Smooth muscle cell (in vitro differentiated cells): ENCODE measurements at regions not wholly inside any gene's neighbourhood (a gene's known extent, or its start where the extent isn't known, plus 50 kb on each side); places are given as distances from the start of the nearest gene placed in this dataset.

Experiments used
- DNase-seq: peaks from one replicate; lab custom pipeline; 2025; ENCODE audit not compliant: unreplicated experiment; lab: John Stamatoyannopoulos, UW
- H2AFZ ChIP-seq: fragments of 200-600 bp; sonication (generic); 2 replicates; pipeline ENCODE4 v1.6.0; 2016; ENCODE audit warnings: antibody characterized with exemption, low read depth, mild to moderate bottlenecking
- H3F3A ChIP-seq: fragments of 200-600 bp; sonication (generic); 2 replicates; pipeline ENCODE4 v1.6.0; 2017; ENCODE audit warnings: antibody characterized with exemption, low read depth
- H3K27ac ChIP-seq: fragments of 200-600 bp; sonication (generic); 2 replicates; pipeline ENCODE4 v1.5.1; 2016; ENCODE audit warnings: low read depth, mild to moderate bottlenecking
- H3K27me3 ChIP-seq: fragments of 200-600 bp; sonication (generic); 2 replicates; pipeline ENCODE4 v1.6.1; 2016; ENCODE audit warnings: low read depth, mild to moderate bottlenecking
- H3K36me3 ChIP-seq: fragments of 200-600 bp; sonication (generic); 2 replicates; pipeline ENCODE4 v1.5.1; 2016; ENCODE audit warnings: low read depth
- H3K4me1 ChIP-seq: fragments of 200-600 bp; sonication (generic); 2 replicates; pipeline ENCODE4 v1.5.1; 2016; ENCODE audit warnings: low read depth
- H3K4me2 ChIP-seq: fragments of 200-600 bp; sonication (generic); 2 replicates; pipeline ENCODE4 v1.6.0; 2016; ENCODE audit warnings: mild to moderate bottlenecking
- H3K4me3 ChIP-seq: fragments of 200-600 bp; sonication (generic); 2 replicates; pipeline ENCODE4 v1.5.1; 2016; ENCODE audit warnings: mild to moderate bottlenecking
- H3K79me2 ChIP-seq: fragments of 200-600 bp; sonication (generic); 2 replicates; pipeline ENCODE4 v1.6.0; 2016; ENCODE audit warnings: low read depth, mild to moderate bottlenecking
- H3K9ac ChIP-seq: fragments of 200-600 bp; sonication (generic); 2 replicates; pipeline ENCODE4 v1.6.0; 2016; ENCODE audit warnings: low read depth
- H3K9me3 ChIP-seq: fragments of 200-600 bp; sonication (generic); replicated peaks from 2 replicates; pipeline ENCODE4 v1.5.1; 2016; ENCODE audit warnings: low read depth
- H4K20me1 ChIP-seq: fragments of 200-600 bp; sonication (generic); 2 replicates; pipeline ENCODE4 v1.6.0; 2016; ENCODE audit warnings: low read depth
- CTCF ChIP-seq: fragments of 200-600 bp; sonication (generic); IDR thresholded peaks from 2 replicates; pipeline ENCODE4 v1.5.1; 2017; ENCODE audit warnings: borderline replicate concordance, mild to moderate bottlenecking, antibody characterized with exemption; ENCODE audit not compliant: insufficient read depth, poor library complexity, severe bottlenecking
- WGBS: methylation state at CpG from one replicate; pipeline ENCODE4 v1.1.7; 2016; ENCODE audit warnings: low lambda C conversion rate; 5-methylcytosine and 5-hydroxymethylcytosine counted together

- Histone ChIP-seq H3K27ac (no peak overlapping the region), H3K9me3 (no peaks in the 10 kb centered on the region), H3K4me2 (no peak overlapping the region), H3K36me3 (no peaks in the 10 kb centered on the region), H2AFZ (no peak overlapping the region), H3K4me1 (no peaks in the 10 kb centered on the region), H4K20me1 (no peaks in the 10 kb centered on the region), H3K9ac (no peak overlapping the region), H3K79me2 (no peaks in the 10 kb centered on the region), H3K4me3 (no peak overlapping the region), H3K27me3 (no peaks in the 10 kb centered on the region), H3F3A (no peaks in the 10 kb centered on the region)
- whole genome bisulfite sequencing = 94% methylated on average over 5 of the region's 5 CpGs
- DNase-seq = no peak
- TF ChIP-seq CTCF = no peak
Measured at GRCh38 chr7:85820702-85821443, 634.0 kb upstream of the SEMA3D start.

GRCh38 chr7:85815526-85815925 is 628.7 kb upstream of the SEMA3D start:
- DNase-seq = no peak
- H3K27me3 ChIP-seq = no peaks in the 10 kb centered on the region
- no peak overlapping the region for H3K4me3 ChIP-seq
- no peak overlapping the region for H3K27ac ChIP-seq
- no peaks in the 10 kb centered on the region for H4K20me1 ChIP-seq
- H3K9me3 ChIP-seq = no peaks in the 10 kb centered on the region
- no peaks in the 10 kb centered on the region for H3K36me3 ChIP-seq
- H3K79me2 ChIP-seq = no peaks in the 10 kb centered on the region
- no peak for TF ChIP-seq CTCF
- no peak overlapping the region for H2AFZ ChIP-seq
- no peaks in the 10 kb centered on the region for H3K4me1 ChIP-seq
- H3K4me2 ChIP-seq = no peak overlapping the region
- H3F3A ChIP-seq = no peaks in the 10 kb centered on the region
- H3K9ac ChIP-seq = no peak overlapping the region

- H3K4me1 ChIP-seq = no peaks in the 10 kb centered on the region
- no peak overlapping the region for H3K27ac ChIP-seq
- H3K27me3 ChIP-seq = no peaks in the 10 kb centered on the region
- no peak overlapping the region for H3K4me3 ChIP-seq
- TF ChIP-seq CTCF = no peak
- DNase-seq = no peak
- H3K79me2 ChIP-seq = no peaks in the 10 kb centered on the region
- no peak overlapping the region for H3K9ac ChIP-seq
- no peaks in the 10 kb centered on the region for H3F3A ChIP-seq
- H4K20me1 ChIP-seq = no peaks in the 10 kb centered on the region
- H2AFZ ChIP-seq = no peak overlapping the region
- H3K4me2 ChIP-seq = no peak overlapping the region
- no peaks in the 10 kb centered on the region for H3K36me3 ChIP-seq
- H3K9me3 ChIP-seq = no peaks in the 10 kb centered on the region
Measured at GRCh38 chr7:85806321-85806720, 619.5 kb upstream of the SEMA3D start.

GRCh38 chr7:85805656-85806055 is 618.8 kb upstream of the SEMA3D start:
- DNase-seq = no peak
- H3K9ac ChIP-seq = no peak overlapping the region

More at GRCh38 chr7:85805656-85806055, 618.8 kb upstream of the SEMA3D start:
- no peaks in the 10 kb centered on the region for H3K4me1 ChIP-seq
- no peaks in the 10 kb centered on the region for H3K9me3 ChIP-seq
- H3F3A ChIP-seq = no peaks in the 10 kb centered on the region
- no peak overlapping the region for H2AFZ ChIP-seq
- TF ChIP-seq CTCF = no peak
- H3K27me3 ChIP-seq = no peaks in the 10 kb centered on the region
- H4K20me1 ChIP-seq = no peaks in the 10 kb centered on the region
- H3K79me2 ChIP-seq = no peaks in the 10 kb centered on the region
- H3K27ac ChIP-seq = no peak overlapping the region
- no peaks in the 10 kb centered on the region for H3K36me3 ChIP-seq
- H3K4me2 ChIP-seq = no peak overlapping the region
- H3K4me3 ChIP-seq = no peak overlapping the region
